MM.1S (cell line): ENCODE measurements at regions not wholly inside any gene's neighbourhood (a gene's known extent, or its start where the extent isn't known, plus 50 kb on each side); places are given as distances from the start of the nearest gene placed in this dataset.

Experiments
- CTCF ChIP-seq: fragments of 300-600 bp; sonication (generic); IDR thresholded peaks from 2 replicates; pipeline ENCODE4 v1.5.1; 2016; ENCODE audit warnings: antibody characterized with exemption, low read length, mixed read lengths
- EZH2 ChIP-seq: fragments of 300-600 bp; sonication (generic); optimal IDR thresholded peaks from 2 replicates; pipeline ENCODE3; 2017; ENCODE audit warnings: low read depth, mild to moderate bottlenecking, antibody characterized with exemption, low read length, mixed read lengths
- EZH2phosphoT487 ChIP-seq: fragments of 300-600 bp; sonication (generic); IDR thresholded peaks from 2 replicates; pipeline ENCODE4 v1.6.1; 2018; ENCODE audit warnings: antibody characterized with exemption, low read length

GRCh38 chr14:105853089-105853906, 326.9 kb downstream of the TMEM121 start:
- no peak for TF ChIP-seq CTCF
- TF ChIP-seq EZH2: no peak
- no peak for TF ChIP-seq EZH2phosphoT487
